B cell (primary cell): ENCODE measurements at regions not wholly inside any gene's neighbourhood (a gene's known extent, or its start where the extent isn't known, plus 50 kb on each side); places are given as distances from the start of the nearest gene placed in this dataset.

Experiments
- ATAC-seq: fragments of 200-7000 bp; cut with Tn5 transposase; one replicate; pipeline ENCODE4 v1.10.0; 2021; ENCODE audit warnings: low read depth, mild to moderate bottlenecking, moderate number of reproducible peaks, moderate library complexity
- CTCF ChIA-PET: fragments of 350-600 bp; sonication (Branson Sonifier 250); formaldehyde crosslinking; loops from one replicate; lab custom pipeline; 2021; ENCODE audit warnings: antibody characterized with exemption, inconsistent platforms; lab: Charles Lee
- POLR2A ChIA-PET: fragments of 350-600 bp; sonication (Branson Sonifier 250); formaldehyde crosslinking; loops from one replicate; lab custom pipeline; 2021; ENCODE audit warnings: antibody characterized with exemption; lab: Charles Lee
- DNase-seq: peaks from one replicate; pipeline ENCODE4 v3.0.0; 2013
- H2AFZ ChIP-seq: 2 replicates; pipeline ENCODE4 v1.6.1; 2012; ENCODE audit warnings: mild to moderate bottlenecking, low read depth, low read length; ENCODE audit not compliant: insufficient read depth, poor library complexity, severe bottlenecking
- H3K27ac ChIP-seq, 2 donors: 1 replicate in 1 of 2; 2 replicates in 1 of 2; pipeline ENCODE4 v1.5.1; 2012 to 2013; ENCODE audit warnings: low read length in 2 of 2, mild to moderate bottlenecking in 2 of 2, moderate library complexity in 1 of 2
- H3K27me3 ChIP-seq, 4 experiments: fragments of 200-600 bp in 1 of 4; sonication (generic) in 1 of 4; replicated peaks in 1 of 4; 1 replicate in 2 of 4; 2 replicates in 2 of 4; pipeline versions ENCODE4 v1.6.1 to v1.7.0; 2013 to 2016; ENCODE audit warnings: low read length in 3 of 4, mild to moderate bottlenecking in 2 of 4, mixed read lengths in 1 of 4, moderate library complexity in 1 of 4; ENCODE audit not compliant: insufficient read depth in 4 of 4, control insufficient read depth in 3 of 4; ENCODE audit errors: control extremely low read depth in 1 of 4
- H3K36me3 ChIP-seq, 2 experiments: replicated peaks in 1 of 2; 1 replicate in 1 of 2; 2 replicates in 1 of 2; pipeline versions ENCODE4 v1.6.1 to v1.7.1; 2013; ENCODE audit warnings: low read length in 1 of 2; ENCODE audit not compliant: insufficient read depth in 2 of 2, control insufficient read depth in 1 of 2; ENCODE audit errors: control extremely low read depth in 1 of 2, extremely low read depth in 1 of 2
- H3K4me1 ChIP-seq, 2 donors: fragments of 200-600 bp in 1 of 2; sonication (generic) in 1 of 2; 1 replicate in 1 of 2; 2 replicates in 1 of 2; pipeline versions ENCODE4 v1.5.1 to v1.6.1; 2013 to 2017; ENCODE audit warnings: low read length in 2 of 2; ENCODE audit not compliant: control insufficient read depth in 2 of 2, insufficient read depth in 2 of 2
- H3K4me2 ChIP-seq: replicated peaks from 2 replicates; pipeline ENCODE3; 2012; ENCODE audit warnings: mild to moderate bottlenecking, low read depth, low read length; ENCODE audit not compliant: poor library complexity, severe bottlenecking
- H3K4me3 ChIP-seq, 5 experiments: fragments of 200-600 bp in 1 of 5; sonication (generic) in 1 of 5; 1 replicate in 3 of 5; 2 replicates in 2 of 5; pipeline versions ENCODE4 v1.5.1 to v1.7.0; 2011 to 2016; ENCODE audit warnings: low read length in 4 of 5, mild to moderate bottlenecking in 4 of 5, low read depth in 2 of 5, control low read depth in 1 of 5, moderate library complexity in 1 of 5; ENCODE audit not compliant: insufficient read depth in 1 of 5; ENCODE audit errors: control extremely low read depth in 1 of 5, extremely low read depth in 1 of 5
- H3K79me2 ChIP-seq: fragments of 200-600 bp; sonication (generic); one replicate; pipeline ENCODE4 v1.6.0; 2016; ENCODE audit warnings: low read length; ENCODE audit not compliant: control insufficient read depth, insufficient read depth
- H3K9ac ChIP-seq: fragments of 200-600 bp; sonication (generic); 2 replicates; pipeline ENCODE4 v1.6.1; 2017; ENCODE audit warnings: mild to moderate bottlenecking, low read length, moderate library complexity
- H3K9me3 ChIP-seq, 3 donors: one replicate each; pipeline versions ENCODE4 v1.6.1 to v1.7.1; 2013; ENCODE audit warnings: low read length in 2 of 3; ENCODE audit not compliant: control insufficient read depth in 2 of 3, insufficient read depth in 1 of 3; ENCODE audit errors: control extremely low read depth in 1 of 3
- H4K20me1 ChIP-seq: 2 replicates; pipeline ENCODE4 v1.6.0; 2012; ENCODE audit warnings: mild to moderate bottlenecking, low read length; ENCODE audit not compliant: insufficient read depth, control insufficient read depth, poor library complexity, severe bottlenecking
- H3K27ac Mint-ChIP-seq: one replicate; pipeline ENCODE4 v1.8.0; 2021; ENCODE audit warnings: mixed read lengths
- H3K27me3 Mint-ChIP-seq: one replicate; pipeline ENCODE4 v1.8.0; 2021; ENCODE audit warnings: mixed read lengths
- H3K4me1 Mint-ChIP-seq: one replicate; pipeline ENCODE4 v1.8.0; 2021; ENCODE audit warnings: mixed read lengths
- H3K4me3 Mint-ChIP-seq: one replicate; pipeline ENCODE4 v1.8.0; 2021; ENCODE audit warnings: mixed read lengths
- H3K9me3 Mint-ChIP-seq: one replicate; pipeline ENCODE4 v1.8.0; 2022; ENCODE audit warnings: mixed read lengths; ENCODE audit not compliant: insufficient read depth
- EZH2 ChIP-seq: IDR thresholded peaks from 2 replicates; pipeline ENCODE4 v1.6.1; 2012; ENCODE audit warnings: borderline replicate concordance, low read depth, mild to moderate bottlenecking, moderate library complexity, low read length; ENCODE audit not compliant: insufficient read depth, poor library complexity, severe bottlenecking
- WGBS: methylation state at CpG from one replicate; pipeline ENCODE4 v1.1.5; 2013; ENCODE audit warnings: missing lambda C conversion rate; ENCODE audit not compliant: insufficient coverage; 5-methylcytosine and 5-hydroxymethylcytosine counted together
- intact Hi-C: fragments of 100-400 bp; cut with micrococcal nuclease; formaldehyde crosslinking; loops from one replicate; pipeline ENCODE4 v1.10.0; 2022
- TF ChIP-seq, protein P1 (sequence below): fragments of 200-600 bp; IDR thresholded peaks from one replicate; pipeline ENCODE4 v1.8.0; 2022; ENCODE audit warnings: antibody characterized with exemption, mild to moderate bottlenecking

DNA sequence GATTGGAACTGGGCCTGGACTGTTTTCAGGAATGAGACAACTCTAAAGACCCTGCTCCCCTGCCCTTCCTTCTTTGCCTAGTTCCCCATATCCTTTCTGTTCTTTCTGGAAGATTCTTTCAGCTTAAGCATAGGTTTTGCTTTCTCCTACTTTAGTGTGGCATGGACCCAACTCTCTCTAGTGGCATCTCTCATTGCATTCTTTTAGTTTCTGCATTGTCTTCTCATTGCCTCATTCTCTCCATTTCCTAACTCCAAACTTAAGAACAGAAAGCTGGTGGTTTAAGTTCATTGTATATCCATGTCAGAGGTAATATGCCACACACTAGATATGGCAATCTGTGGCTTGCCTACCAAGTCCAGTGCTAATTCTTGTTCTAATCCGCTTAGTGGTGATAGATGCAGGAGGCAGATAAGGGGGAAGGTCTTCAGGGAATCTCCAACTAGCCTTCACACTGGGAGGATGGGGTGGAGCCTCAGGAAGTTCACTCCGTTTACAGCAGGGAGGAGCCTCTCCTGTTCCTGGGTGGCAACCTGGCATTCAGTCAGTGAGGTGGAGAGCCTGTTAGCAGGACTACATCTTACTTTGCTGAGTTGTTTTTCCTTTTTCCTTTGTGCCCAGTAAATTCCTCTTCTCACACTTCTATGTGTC is 165.1 kb upstream of the LMNTD1 start:
- Histone ChIP-seq H4K20me1 (no peaks in the 10 kb centered on the region), H3K27me3 (no peaks in the 10 kb centered on the region), H3K27ac (no peak overlapping the region), H3K4me2 (no peak overlapping the region), H3K9ac (no peak overlapping the region), H3K79me2 (no peaks in the 10 kb centered on the region), H3K9me3 (no peaks in the 10 kb centered on the region), H2AFZ (no peak overlapping the region), H3K4me1 (no peaks in the 10 kb centered on the region), H3K36me3 (no peaks in the 10 kb centered on the region), H3K4me3 (no peak overlapping the region)
- no peaks in the 10 kb centered on the region for H3K9me3 Mint-ChIP-seq
- no peak overlapping the region for H3K4me3 Mint-ChIP-seq
- WGBS: 80% methylated on average over 2 of the region's 2 CpGs
- ChIA-PET POLR2A (no interaction called here), CTCF (no interaction called here)
- DNase-seq (no peak), ATAC-seq (no peak)
- H3K4me1 Mint-ChIP-seq: peaks cover 4% of the 10 kb centered on the region
- H3K27ac Mint-ChIP-seq: no peak overlapping the region
- no peak for TF ChIP-seq EZH2
- TF ChIP-seq, protein P1, sequence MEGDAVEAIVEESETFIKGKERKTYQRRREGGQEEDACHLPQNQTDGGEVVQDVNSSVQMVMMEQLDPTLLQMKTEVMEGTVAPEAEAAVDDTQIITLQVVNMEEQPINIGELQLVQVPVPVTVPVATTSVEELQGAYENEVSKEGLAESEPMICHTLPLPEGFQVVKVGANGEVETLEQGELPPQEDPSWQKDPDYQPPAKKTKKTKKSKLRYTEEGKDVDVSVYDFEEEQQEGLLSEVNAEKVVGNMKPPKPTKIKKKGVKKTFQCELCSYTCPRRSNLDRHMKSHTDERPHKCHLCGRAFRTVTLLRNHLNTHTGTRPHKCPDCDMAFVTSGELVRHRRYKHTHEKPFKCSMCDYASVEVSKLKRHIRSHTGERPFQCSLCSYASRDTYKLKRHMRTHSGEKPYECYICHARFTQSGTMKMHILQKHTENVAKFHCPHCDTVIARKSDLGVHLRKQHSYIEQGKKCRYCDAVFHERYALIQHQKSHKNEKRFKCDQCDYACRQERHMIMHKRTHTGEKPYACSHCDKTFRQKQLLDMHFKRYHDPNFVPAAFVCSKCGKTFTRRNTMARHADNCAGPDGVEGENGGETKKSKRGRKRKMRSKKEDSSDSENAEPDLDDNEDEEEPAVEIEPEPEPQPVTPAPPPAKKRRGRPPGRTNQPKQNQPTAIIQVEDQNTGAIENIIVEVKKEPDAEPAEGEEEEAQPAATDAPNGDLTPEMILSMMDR: no peak
- H3K27me3 Mint-ChIP-seq: peaks cover 4% of the 10 kb centered on the region
- intact Hi-C loops: no loop called here

DNA sequence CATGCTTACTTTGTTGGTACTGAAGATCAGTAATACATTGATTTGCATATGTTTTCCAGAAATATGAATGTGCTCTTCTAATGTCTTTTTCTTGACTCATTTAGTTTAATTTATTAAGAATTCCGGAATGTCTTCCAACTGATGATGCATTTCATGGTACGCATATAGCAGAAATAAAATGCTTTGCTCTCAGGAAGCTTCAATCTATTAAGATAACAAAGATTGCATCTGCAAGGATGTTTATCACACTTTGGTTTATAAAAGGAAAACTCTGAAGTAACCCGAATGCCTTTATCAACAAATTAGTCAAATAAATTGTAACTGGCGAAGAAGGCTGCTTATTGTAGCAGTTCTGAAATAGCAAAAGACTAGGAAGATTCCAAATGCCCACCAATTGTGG is 166.4 kb upstream of the LMNTD1 start:
- Histone ChIP-seq H3K4me3 (no peak overlapping the region), H3K79me2 (no peaks in the 10 kb centered on the region), H3K36me3 (no peaks in the 10 kb centered on the region), H3K9me3 (no peaks in the 10 kb centered on the region), H3K9ac (no peak overlapping the region), H3K27ac (no peak overlapping the region), H4K20me1 (no peaks in the 10 kb centered on the region), H3K4me1 (no peaks in the 10 kb centered on the region), H3K27me3 (no peaks in the 10 kb centered on the region), H2AFZ (no peak overlapping the region), H3K4me2 (no peak overlapping the region)
- Mint-ChIP-seq H3K27me3 (peaks cover 4% of the 10 kb centered on the region), H3K4me1 (no peaks in the 10 kb centered on the region), H3K27ac (no peak overlapping the region), H3K4me3 (no peak overlapping the region), H3K9me3 (no peaks in the 10 kb centered on the region)
- DNase-seq (no peak), ATAC-seq (no peak)
- no CpG with 5 or more reads among the region's 4 CpGs for WGBS
- intact Hi-C loops: no loop called here
- CTCF ChIA-PET: no interaction called here
- POLR2A ChIA-PET: no interaction called here
- TF ChIP-seq, protein P1: no peak
- TF ChIP-seq EZH2: no peak
